Upper lobe of left lung (tissue), 6 donors: ENCODE measurements at regions not wholly inside any gene's neighbourhood (a gene's known extent, or its start where the extent isn't known, plus 50 kb on each side); places are given as distances from the start of the nearest gene placed in this dataset.

Experiments used
- ATAC-seq, 2 donors: fragments of 200-7000 bp; cut with Tn5 transposase; one replicate each; pipeline ENCODE4 v1.9.1; 2022; ENCODE audit warnings: mild to moderate bottlenecking in 2 of 2, moderate library complexity in 2 of 2; ENCODE audit not compliant: low FRiP score in 2 of 2
- DNase-seq, 2 donors: peaks; one replicate each; pipeline ENCODE4 v3.0.0-alpha.2; 2019 to 2020
- H3K27ac ChIP-seq, 4 donors: fragments of 200-600 bp; sonication (generic); one replicate each; pipeline ENCODE4 v1.5.1; 2016 to 2019
- H3K27me3 ChIP-seq, 4 donors: fragments of 200-600 bp; sonication (generic); one replicate each; pipeline ENCODE4 v1.5.1; 2017 to 2019
- H3K36me3 ChIP-seq, 4 donors: fragments of 200-600 bp; sonication (generic); one replicate each; pipeline ENCODE4 v1.5.1; 2016 to 2019
- H3K4me1 ChIP-seq, 4 donors: fragments of 200-600 bp; sonication (generic); one replicate each; pipeline ENCODE4 v1.5.1; 2018 to 2019
- H3K4me3 ChIP-seq, 4 donors: fragments of 200-600 bp; sonication (generic); one replicate each; pipeline ENCODE4 v1.5.1; 2017 to 2019; ENCODE audit warnings: mild to moderate bottlenecking in 2 of 4, moderate library complexity in 1 of 4
- H3K9me3 ChIP-seq, 4 donors: fragments of 200-600 bp; sonication (generic); one replicate each; pipeline ENCODE4 v1.5.1; 2018 to 2019
- EP300 ChIP-seq, 4 donors: sonication (generic); formaldehyde crosslinking; IDR thresholded peaks; one replicate each; pipeline ENCODE4 v1.5.1; 2017; ENCODE audit warnings: antibody characterized with exemption in 4 of 4, control low read depth in 2 of 4
- POLR2A ChIP-seq, 4 donors: fragments of 450-650 bp; IDR thresholded peaks; one replicate each; pipeline ENCODE4 v1.5.1; 2016 to 2017; ENCODE audit warnings: antibody characterized with exemption in 4 of 4, mild to moderate bottlenecking in 2 of 4
- POLR2AphosphoS5 ChIP-seq, 2 donors: sonication (generic); formaldehyde crosslinking; IDR thresholded peaks; one replicate each; pipeline ENCODE4 v1.5.1; 2017; ENCODE audit warnings: antibody characterized with exemption in 2 of 2
- WGBS, 2 donors: methylation state at CpG; one replicate each; pipeline ENCODE4 v1.1.5; 2017 to 2018; 5-methylcytosine and 5-hydroxymethylcytosine counted together
- TF ChIP-seq, protein P1 (sequence below), 6 experiments: fragments of 450-650 bp in 4 of 6; fragments of 200-600 bp in 2 of 6; sonication (generic) in 2 of 6; IDR thresholded peaks; one replicate each; pipeline ENCODE4 v1.5.1; 2016 to 2019; ENCODE audit warnings: antibody characterized with exemption in 6 of 6
- donor health status: DM: no; HTN: no; CAD: no; lungs with moderate emphysema.
- donor health status: DM: no; HTN: yes; CAD: no; lungs with severe emphysema.

- ATAC-seq (no peak), DNase-seq (no peak)
- H3K4me1 ChIP-seq = no peaks in the 10 kb centered on the region
- no peak overlapping the region for H3K27ac ChIP-seq
- H3K9me3 ChIP-seq = no peaks in the 10 kb centered on the region
- no peaks in the 10 kb centered on the region for H3K36me3 ChIP-seq
- H3K4me3 ChIP-seq = no peak overlapping the region
- H3K27me3 ChIP-seq = no peaks in the 10 kb centered on the region
- TF ChIP-seq POLR2A (IDR thresholded peaks at IDR 0.05) = no peak
- TF ChIP-seq, protein P1, sequence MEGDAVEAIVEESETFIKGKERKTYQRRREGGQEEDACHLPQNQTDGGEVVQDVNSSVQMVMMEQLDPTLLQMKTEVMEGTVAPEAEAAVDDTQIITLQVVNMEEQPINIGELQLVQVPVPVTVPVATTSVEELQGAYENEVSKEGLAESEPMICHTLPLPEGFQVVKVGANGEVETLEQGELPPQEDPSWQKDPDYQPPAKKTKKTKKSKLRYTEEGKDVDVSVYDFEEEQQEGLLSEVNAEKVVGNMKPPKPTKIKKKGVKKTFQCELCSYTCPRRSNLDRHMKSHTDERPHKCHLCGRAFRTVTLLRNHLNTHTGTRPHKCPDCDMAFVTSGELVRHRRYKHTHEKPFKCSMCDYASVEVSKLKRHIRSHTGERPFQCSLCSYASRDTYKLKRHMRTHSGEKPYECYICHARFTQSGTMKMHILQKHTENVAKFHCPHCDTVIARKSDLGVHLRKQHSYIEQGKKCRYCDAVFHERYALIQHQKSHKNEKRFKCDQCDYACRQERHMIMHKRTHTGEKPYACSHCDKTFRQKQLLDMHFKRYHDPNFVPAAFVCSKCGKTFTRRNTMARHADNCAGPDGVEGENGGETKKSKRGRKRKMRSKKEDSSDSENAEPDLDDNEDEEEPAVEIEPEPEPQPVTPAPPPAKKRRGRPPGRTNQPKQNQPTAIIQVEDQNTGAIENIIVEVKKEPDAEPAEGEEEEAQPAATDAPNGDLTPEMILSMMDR (IDR thresholded peaks at IDR 0.05) = no peak
- no peak for TF ChIP-seq POLR2AphosphoS5 (IDR thresholded peaks at IDR 0.05)
- no peak for TF ChIP-seq EP300 (IDR thresholded peaks at IDR 0.05)
Observed at GRCh38 chr4:116959045-116959444, 126.3 kb downstream of the TRAM1L1 start.

DNA sequence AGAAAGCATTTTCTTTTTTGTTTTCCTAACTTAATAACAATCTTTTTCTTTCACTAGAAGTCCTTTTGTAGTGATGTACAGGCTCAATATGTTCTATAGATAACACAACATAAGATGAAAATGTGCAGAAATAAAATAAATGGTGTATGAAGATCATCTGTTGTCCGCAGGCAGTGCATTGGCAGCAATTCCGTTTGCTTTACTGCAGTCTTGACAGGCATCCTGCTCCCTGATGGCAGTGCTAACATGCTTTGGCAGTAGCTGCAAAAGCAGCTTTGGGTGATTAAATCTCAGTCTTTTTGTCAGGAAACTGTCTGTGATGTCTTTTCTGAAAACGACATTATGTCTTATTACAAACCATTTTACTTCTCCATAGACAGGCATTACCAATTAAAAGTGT lies 131.4 kb downstream of the TRAM1L1 start:
- H3K36me3 ChIP-seq = no peaks in the 10 kb centered on the region
- H3K27ac ChIP-seq = no peak overlapping the region
- no peaks in the 10 kb centered on the region for H3K27me3 ChIP-seq
- DNase-seq = no peak
- TF ChIP-seq POLR2A (IDR thresholded peaks at IDR 0.05) = no peak
- H3K4me3 ChIP-seq = no peak overlapping the region
- 48 to 72% methylated on average over 3 of the region's 3 CpGs for WGBS, 2 donors
- H3K4me1 ChIP-seq = no peaks in the 10 kb centered on the region
- no peak for ATAC-seq
- H3K9me3 ChIP-seq = no peaks in the 10 kb centered on the region

DNA sequence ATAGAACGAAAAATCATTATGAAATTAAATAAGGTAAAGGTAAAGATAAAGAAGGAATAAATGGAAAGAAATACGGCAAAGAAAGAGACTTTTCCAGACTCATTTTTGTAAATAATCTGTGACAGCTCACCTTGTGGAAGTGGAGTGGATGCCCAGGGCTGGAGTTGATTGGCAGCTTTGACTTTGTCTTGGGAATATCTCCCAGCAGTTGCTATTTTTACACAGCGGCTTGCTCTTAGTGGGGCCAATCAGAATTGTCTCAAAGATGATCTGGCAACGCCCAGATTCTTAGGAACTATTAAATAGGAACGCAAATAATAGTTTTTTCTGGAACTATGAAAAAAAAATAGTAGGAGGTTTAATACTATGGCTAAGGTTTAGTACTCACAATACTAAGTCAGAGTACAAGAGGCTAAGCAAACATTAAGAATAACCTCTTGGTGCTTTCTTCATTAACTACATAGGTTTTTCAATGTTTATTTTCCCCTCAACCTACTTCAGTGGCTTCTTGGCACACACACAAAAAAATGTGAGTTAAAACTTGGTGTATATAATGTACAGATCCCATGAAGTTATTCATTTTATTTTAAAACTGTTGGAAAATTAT lies 132.7 kb downstream of the TRAM1L1 start:
- H3K4me3 ChIP-seq = no peak overlapping the region
- no peaks in the 10 kb centered on the region for H3K27me3 ChIP-seq
- no peak overlapping the region for H3K27ac ChIP-seq
- TF ChIP-seq POLR2A (IDR thresholded peaks at IDR 0.05) (no peak), POLR2AphosphoS5 (IDR thresholded peaks at IDR 0.05) (no peak)
- TF ChIP-seq, protein P1 (IDR thresholded peaks at IDR 0.05) = no peak
- DNase-seq (no peak), ATAC-seq (no peak)
- H3K9me3 ChIP-seq = no peaks in the 10 kb centered on the region
- H3K4me1 ChIP-seq = no peaks in the 10 kb centered on the region
- no peaks in the 10 kb centered on the region for H3K36me3 ChIP-seq
- 47 to 50% methylated on average over 5 of the region's 5 CpGs for WGBS, 2 donors

GRCh38 chr4:116949856-116950255 lies 135.5 kb downstream of the TRAM1L1 start:
- no peaks in the 10 kb centered on the region for H3K4me1 ChIP-seq
- no peaks in the 10 kb centered on the region for H3K9me3 ChIP-seq
- no peak for TF ChIP-seq POLR2A (IDR thresholded peaks at IDR 0.05)
- TF ChIP-seq POLR2AphosphoS5 (IDR thresholded peaks at IDR 0.05) = no peak
- no peak for TF ChIP-seq EP300 (IDR thresholded peaks at IDR 0.05)
- TF ChIP-seq, protein P1 (IDR thresholded peaks at IDR 0.05) = no peak
- ATAC-seq = no peak
- no peak for DNase-seq
- 79 to 84% methylated on average over 4 of the region's 4 CpGs for WGBS, 2 donors
- H3K27me3 ChIP-seq = no peaks in the 10 kb centered on the region
- H3K36me3 ChIP-seq = no peaks in the 10 kb centered on the region
- H3K27ac ChIP-seq = no peak overlapping the region
- no peak overlapping the region for H3K4me3 ChIP-seq

- DNase-seq = no peak
- no peak for ATAC-seq
- no peak for TF ChIP-seq EP300 (IDR thresholded peaks at IDR 0.05)
- TF ChIP-seq POLR2A (IDR thresholded peaks at IDR 0.05) = no peak
- TF ChIP-seq POLR2AphosphoS5 (IDR thresholded peaks at IDR 0.05) = no peak
- TF ChIP-seq, protein P1 (IDR thresholded peaks at IDR 0.05) = no peak
- H3K36me3 ChIP-seq = no peaks in the 10 kb centered on the region
- H3K4me3 ChIP-seq = no peak overlapping the region
- WGBS, 2 donors = 24 to 35% methylated on average over 3 of the region's 3 CpGs
- H3K27ac ChIP-seq = no peak overlapping the region
- H3K4me1 ChIP-seq = no peaks in the 10 kb centered on the region
- no peaks in the 10 kb centered on the region for H3K27me3 ChIP-seq
- no peaks in the 10 kb centered on the region for H3K9me3 ChIP-seq
Observed at GRCh38 chr4:116942315-116942714, 143.1 kb downstream of the TRAM1L1 start.
